GM12878 (cell line): ENCODE measurements at regions not wholly inside any gene's neighbourhood (a gene's known extent, or its start where the extent isn't known, plus 50 kb on each side); places are given as distances from the start of the nearest gene placed in this dataset.

Source experiments
- ATAC-seq: fragments of 200-7000 bp; cut with Tn5 transposase; 3 replicates; pipeline ENCODE4 v1.9.1; 2020; ENCODE audit warnings: mild to moderate bottlenecking, moderate library complexity
- BruUV-seq: library from RNA; stranded (reverse); fragments of 400-500 nt; replicated peaks from 2 replicates; lab custom pipeline; 2021; lab: Mats Ljungman, UMichigan
- CTCF ChIA-PET: fragments of 300-600 bp; sonication (Branson Sonifier 250); formaldehyde crosslinking; extraction: SDS; loops from one replicate; lab custom pipeline; 2021; ENCODE audit warnings: inconsistent platforms; lab: Yijun Ruan, JAX
- POLR2A ChIA-PET: fragments of 350-600 bp; formaldehyde crosslinking; extraction: SDS; loops from one replicate; lab custom pipeline; 2021; ENCODE audit warnings: inconsistent platforms; lab: Charles Lee
- RAD21 ChIA-PET: fragments of 300-600 bp; sonication (Branson Sonifier 250); formaldehyde crosslinking; loops from one replicate; lab custom pipeline; 2023; ENCODE audit warnings: antibody characterized with exemption; ENCODE audit not compliant: unreplicated experiment; lab: Charles Lee
- SMC1A ChIA-PET: fragments of 300-600 bp; sonication (Branson Sonifier 250); formaldehyde crosslinking; loops from one replicate; lab custom pipeline; 2023; ENCODE audit not compliant: unreplicated experiment, uncharacterized antibody; lab: Charles Lee
- DNase-seq: peaks from one replicate; pipeline ENCODE4 v3.0.0-alpha.2; 2011; ENCODE audit warnings: low read depth, low spot score
- FAIRE-seq: peaks from 3 replicates; lab custom pipeline; 2011; peaks lifted over from hg19 to GRCh38; lab: Jason Lieb, UNC
- H2AFZ ChIP-seq: 2 replicates; pipeline ENCODE4 v1.6.0; 2011; ENCODE audit warnings: low read depth, low read length, control low read depth; ENCODE audit not compliant: control insufficient read depth
- H3K27ac ChIP-seq: 2 replicates; pipeline ENCODE4 v1.5.1; 2011; ENCODE audit warnings: control low read depth; ENCODE audit not compliant: control insufficient read depth, insufficient read depth
- H3K27me3 ChIP-seq, 2 experiments: replicated peaks in 1 of 2; 2 replicates each; pipeline versions ENCODE4 v1.6.0 to v1.6.1; 2011; ENCODE audit warnings: low read length in 1 of 2; ENCODE audit not compliant: control insufficient read depth in 2 of 2, insufficient read depth in 2 of 2
- H3K36me3 ChIP-seq, 2 experiments: 2 replicates each; pipeline ENCODE4 v1.5.1; 2011; ENCODE audit warnings: low read length in 1 of 2; ENCODE audit not compliant: control insufficient read depth in 2 of 2, insufficient read depth in 2 of 2
- H3K4me1 ChIP-seq: 2 replicates; pipeline ENCODE4 v1.6.1; 2011; ENCODE audit warnings: mild to moderate bottlenecking, low read length, moderate library complexity, mixed read lengths; ENCODE audit not compliant: control insufficient read depth, insufficient read depth
- H3K4me2 ChIP-seq: 2 replicates; pipeline ENCODE4 v1.6.0; 2011; ENCODE audit warnings: control low read depth; ENCODE audit not compliant: control insufficient read depth, insufficient read depth
- H3K4me3 ChIP-seq: fragments of 200-600 bp; sonication (generic); 2 replicates; pipeline ENCODE4 v1.5.1; 2016
- H3K79me2 ChIP-seq: 2 replicates; pipeline ENCODE4 v1.6.0; 2011; ENCODE audit warnings: low read length; ENCODE audit not compliant: control insufficient read depth, insufficient read depth
- H3K9ac ChIP-seq: 2 replicates; pipeline ENCODE4 v1.8.0; 2011; ENCODE audit warnings: low read length, control low read depth, mixed read lengths; ENCODE audit not compliant: control insufficient read depth, insufficient read depth
- H3K9me3 ChIP-seq: replicated peaks from 3 replicates; pipeline ENCODE4 v1.5.1; 2011; ENCODE audit warnings: mild to moderate bottlenecking, low read length; ENCODE audit not compliant: control insufficient read depth, insufficient read depth
- H4K20me1 ChIP-seq: 2 replicates; pipeline ENCODE4 v1.6.0; 2011; ENCODE audit not compliant: control insufficient read depth, insufficient read depth
- BHLHE40 ChIP-seq, 2 experiments: fragments of 450-650 bp in 1 of 2; IDR thresholded peaks; 2 replicates each; pipeline ENCODE4 v1.6.1; 2011 to 2017; ENCODE audit warnings: low read depth in 2 of 2, borderline replicate concordance in 1 of 2, improper control_type of control experiment in 1 of 2, low read length in 1 of 2, mild to moderate bottlenecking in 1 of 2
- CEBPB ChIP-seq, 2 experiments: fragments of 150-350 bp in 1 of 2; IDR thresholded peaks; 2 replicates each; pipeline ENCODE4 v1.6.1; 2012 to 2014; ENCODE audit warnings: low read depth in 2 of 2, low read length in 2 of 2, borderline replicate concordance in 1 of 2, inconsistent platforms in 1 of 2
- CREM ChIP-seq: IDR thresholded peaks from 2 replicates; pipeline ENCODE4 v1.6.1; 2014; ENCODE audit warnings: antibody characterized with exemption, low read depth
- EED ChIP-seq: sonication (generic); IDR thresholded peaks from 2 replicates; pipeline ENCODE4 v1.6.1; 2016; ENCODE audit warnings: antibody characterized with exemption, low read depth
- NR2F1 ChIP-seq: fragments of 450-650 bp; conservative IDR thresholded peaks from 2 replicates; pipeline ENCODE4 v1.6.1; 2017; ENCODE audit warnings: mild to moderate bottlenecking
- POLR2AphosphoS5 ChIP-seq: IDR thresholded peaks from 2 replicates; pipeline ENCODE4 v1.6.1; 2011; ENCODE audit warnings: mild to moderate bottlenecking, low read length, inconsistent platforms
- RFX5 ChIP-seq: IDR thresholded peaks from 2 replicates; pipeline ENCODE4 v1.6.1; 2011; ENCODE audit warnings: low read depth, low read length, improper control_type of control experiment
- SREBF2 ChIP-seq: IDR thresholded peaks from 2 replicates; pipeline ENCODE4 v1.6.1; 2012; ENCODE audit warnings: mild to moderate bottlenecking, low read length
- ZBED1 ChIP-seq: IDR thresholded peaks from 2 replicates; pipeline ENCODE4 v1.6.1; 2016; ENCODE audit warnings: borderline replicate concordance
- ZNF24 ChIP-seq: fragments of 450-650 bp; IDR thresholded peaks from 2 replicates; pipeline ENCODE4 v1.6.1; 2017; ENCODE audit warnings: antibody characterized with exemption, mild to moderate bottlenecking
- ZZZ3 ChIP-seq: IDR thresholded peaks from 2 replicates; pipeline ENCODE4 v1.6.1; 2011; ENCODE audit warnings: low read depth; ENCODE audit not compliant: control insufficient read depth, insufficient read length
- WGBS: methylation state at CpG from one replicate; pipeline ENCODE4 v1.1.6; 2016; ENCODE audit warnings: low lambda C conversion rate; ENCODE audit not compliant: insufficient replicate concordance, insufficient coverage; ENCODE audit errors: missing lambda C conversion rate; 5-methylcytosine and 5-hydroxymethylcytosine counted together
- in situ Hi-C: fragments of 300-500 bp; cut with MboI; formaldehyde crosslinking; loops from 9 replicates; pipeline ENCODE4 v1.14.3; 2018; ENCODE audit warnings: mixed read lengths
- intact Hi-C: fragments of 100-400 bp; cut with micrococcal nuclease; formaldehyde crosslinking; loops from one replicate; pipeline ENCODE4 v1.14.2; 2022; ENCODE audit not compliant: unreplicated experiment
- TF ChIP-seq, protein P1 (sequence below): fragments of 450-650 bp; formaldehyde crosslinking; IDR thresholded peaks from 2 replicates; pipeline ENCODE4 v1.4.0; 2022; ENCODE audit warnings: mild to moderate bottlenecking, moderate library complexity
- TF ChIP-seq, protein P2 (sequence below): fragments of 450-650 bp; IDR thresholded peaks from 2 replicates; pipeline ENCODE4 v1.6.1; 2016; ENCODE audit warnings: mild to moderate bottlenecking

DNA sequence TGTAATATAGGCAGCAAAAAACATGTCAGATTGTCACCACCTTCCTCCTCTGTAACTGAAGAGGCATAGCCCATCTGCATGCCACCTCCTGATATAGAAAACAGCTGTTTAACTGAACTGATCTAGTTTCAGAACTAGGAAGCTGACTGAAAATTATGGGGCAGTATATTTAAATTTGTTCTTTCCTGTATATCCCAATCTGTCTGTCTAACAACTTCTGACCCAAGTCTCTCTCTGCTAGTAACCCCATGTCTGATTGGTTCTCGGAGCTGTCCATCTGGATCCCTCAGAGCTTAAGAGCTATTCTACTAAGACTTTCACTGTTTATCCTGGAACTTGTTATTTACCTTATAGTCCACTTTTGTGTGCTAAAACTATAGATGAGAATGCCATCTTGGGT, 68.2 kb upstream of the SLC35G4 start:
- in situ Hi-C loops (no loop called here), intact Hi-C loops (no loop called here)
- no peak for FAIRE-seq

DNA sequence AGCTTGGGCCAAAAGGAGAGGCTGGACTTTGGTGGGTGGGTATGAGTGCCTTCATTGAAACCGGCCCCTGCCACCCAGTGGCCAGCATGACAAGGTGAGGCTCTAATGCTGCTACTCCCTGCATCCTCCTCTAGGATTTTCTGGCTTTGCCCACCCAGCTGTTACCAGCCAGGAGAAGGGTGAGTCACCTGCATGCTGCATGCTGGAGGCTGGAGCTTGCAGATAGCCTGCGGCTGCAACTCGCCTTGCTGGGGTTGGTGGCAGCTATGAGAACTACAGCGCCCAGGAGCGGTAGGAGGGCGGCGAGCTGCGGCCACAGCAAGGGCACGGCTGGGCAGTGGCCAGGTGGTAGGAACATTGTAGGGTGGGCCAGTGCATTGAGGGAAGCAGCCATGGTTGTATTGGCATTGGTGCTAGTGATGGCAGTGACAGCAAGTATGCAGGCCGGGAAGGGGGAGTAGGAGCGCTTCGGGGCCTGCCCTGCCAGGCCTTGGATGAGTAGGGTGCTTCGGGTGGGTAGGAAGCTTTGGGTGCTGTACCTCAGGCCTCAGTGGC, 75.4 kb upstream of the SLC35G4 start:
- ChIA-PET RAD21 (no interaction called here), POLR2A (no interaction called here), SMC1A (no interaction called here), CTCF (no interaction called here)
- Histone ChIP-seq H3K4me1 (no peaks in the 10 kb centered on the region), H3K79me2 (no peaks in the 10 kb centered on the region), H3K27ac (no peak overlapping the region), H3K9ac (no peak overlapping the region), H3K9me3 (no peaks in the 10 kb centered on the region; the same call in 2 of the 3 replicates), H3K4me3 (no peak overlapping the region), H3K4me2 (no peak overlapping the region), H4K20me1 (no peaks in the 10 kb centered on the region), H3K36me3 (no peaks in the 10 kb centered on the region), H3K27me3 (peaks cover 0 to 2% of the 10 kb centered on the region in 2 experiments; a peak in 1 of 4 replicates), H2AFZ (no peak overlapping the region)
- no peak for ATAC-seq
- intact Hi-C loops (no loop called here), in situ Hi-C loops (no loop called here)
- DNase-seq = no peak
- 76% methylated on average over 13 of the region's 13 CpGs for WGBS
- FAIRE-seq = no peak
- BruUV-seq = no TSS peak
- TF ChIP-seq, protein P1, sequence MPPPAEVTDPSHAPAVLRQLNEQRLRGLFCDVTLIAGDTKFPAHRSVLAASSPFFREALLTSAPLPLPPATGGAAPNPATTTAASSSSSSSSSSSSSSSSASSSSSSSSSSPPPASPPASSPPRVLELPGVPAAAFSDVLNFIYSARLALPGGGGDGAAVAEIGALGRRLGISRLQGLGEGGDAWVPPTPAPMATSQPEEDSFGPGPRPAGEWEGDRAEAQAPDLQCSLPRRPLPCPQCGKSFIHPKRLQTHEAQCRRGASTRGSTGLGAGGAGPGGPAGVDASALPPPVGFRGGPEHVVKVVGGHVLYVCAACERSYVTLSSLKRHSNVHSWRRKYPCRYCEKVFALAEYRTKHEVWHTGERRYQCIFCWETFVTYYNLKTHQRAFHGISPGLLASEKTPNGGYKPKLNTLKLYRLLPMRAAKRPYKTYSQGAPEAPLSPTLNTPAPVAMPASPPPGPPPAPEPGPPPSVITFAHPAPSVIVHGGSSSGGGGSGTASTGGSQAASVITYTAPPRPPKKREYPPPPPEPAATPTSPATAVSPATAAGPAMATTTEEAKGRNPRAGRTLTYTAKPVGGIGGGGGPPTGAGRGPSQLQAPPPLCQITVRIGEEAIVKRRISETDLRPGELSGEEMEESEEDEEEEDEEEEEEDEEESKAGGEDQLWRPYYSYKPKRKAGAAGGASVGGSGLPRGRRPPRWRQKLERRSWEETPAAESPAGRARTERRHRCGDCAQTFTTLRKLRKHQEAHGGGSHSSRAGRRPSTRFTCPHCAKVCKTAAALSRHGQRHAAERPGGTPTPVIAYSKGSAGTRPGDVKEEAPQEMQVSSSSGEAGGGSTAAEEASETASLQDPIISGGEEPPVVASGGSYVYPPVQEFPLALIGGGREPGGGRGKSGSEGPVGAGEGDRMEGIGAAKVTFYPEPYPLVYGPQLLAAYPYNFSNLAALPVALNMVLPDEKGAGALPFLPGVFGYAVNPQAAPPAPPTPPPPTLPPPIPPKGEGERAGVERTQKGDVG = no peak
- TF ChIP-seq CEBPB (IDR thresholded peaks at IDR 0.05; ENCODE audit: borderline replicate concordance in 1 of 2, low read depth in 2 of 2, low read length in 2 of 2) = no peak
- TF ChIP-seq ZNF24 = no peak
- TF ChIP-seq CREM = no peak
- TF ChIP-seq BHLHE40 (IDR thresholded peaks at IDR 0.05; ENCODE audit: borderline replicate concordance in 1 of 2, low read depth in 2 of 2, low read length in 1 of 2) = no peak
- no peak for TF ChIP-seq ZZZ3
- no peak for TF ChIP-seq RFX5
- TF ChIP-seq ZBED1 = no peak
- TF ChIP-seq POLR2AphosphoS5 = no peak
- no peak for TF ChIP-seq SREBF2

More for the DNA sequence above, 68.2 kb upstream of the SLC35G4 start:
- Histone ChIP-seq H3K27ac (no peak overlapping the region), H3K9ac (no peak overlapping the region), H2AFZ (no peak overlapping the region)
- RAD21 ChIA-PET = no interaction called here
- SMC1A ChIA-PET = interaction anchor here (0.7 to 1.3 kb wide), 2 partner anchors 13 to 29 kb away, joined by 3 to 4 read pairs; no protein-coding TSS in a partner anchor
- TF ChIP-seq NR2F1 (no peak), EED (no peak)
- TF ChIP-seq, protein P2, sequence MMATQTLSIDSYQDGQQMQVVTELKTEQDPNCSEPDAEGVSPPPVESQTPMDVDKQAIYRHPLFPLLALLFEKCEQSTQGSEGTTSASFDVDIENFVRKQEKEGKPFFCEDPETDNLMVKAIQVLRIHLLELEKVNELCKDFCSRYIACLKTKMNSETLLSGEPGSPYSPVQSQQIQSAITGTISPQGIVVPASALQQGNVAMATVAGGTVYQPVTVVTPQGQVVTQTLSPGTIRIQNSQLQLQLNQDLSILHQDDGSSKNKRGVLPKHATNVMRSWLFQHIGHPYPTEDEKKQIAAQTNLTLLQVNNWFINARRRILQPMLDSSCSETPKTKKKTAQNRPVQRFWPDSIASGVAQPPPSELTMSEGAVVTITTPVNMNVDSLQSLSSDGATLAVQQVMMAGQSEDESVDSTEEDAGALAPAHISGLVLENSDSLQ = 0 out of 2 replicates have a peak, but pooled peaks have one; percentile 18
- TF ChIP-seq, all 136 proteins: peak for 1
- Histone ChIP-seq H3K36me3 (no peaks in the 10 kb centered on the region), H3K9me3 (no peaks in the 10 kb centered on the region; the same call in 1 of the 3 replicates), H4K20me1 (no peaks in the 10 kb centered on the region), H3K79me2 (no peaks in the 10 kb centered on the region), H3K4me1 (no peaks in the 10 kb centered on the region), H3K27me3 (no peaks in the 10 kb centered on the region), H3K4me2 (no peak overlapping the region), H3K4me3 (no peak overlapping the region)
- DNase-seq (no peak), ATAC-seq (no peak)
- ChIA-PET CTCF (interaction anchor here (1.0 to 3.9 kb wide), 2 partner anchors 9 to 12 kb away, joined by 3 to 21 read pairs; no protein-coding TSS in a partner anchor), POLR2A (no interaction called here)
- no TSS peak for BruUV-seq
- 72% methylated on average over 1 of the region's 1 CpG for WGBS
